Nephron (organoid): ENCODE measurements at regions not wholly inside any gene's neighbourhood (a gene's known extent, or its start where the extent isn't known, plus 50 kb on each side); places are given as distances from the start of the nearest gene placed in this dataset.
A peak's percentile ranks its signal among the peaks of the same experiment; 100 is the strongest.

Source experiments
- H3K27ac Mint-ChIP-seq, 3 experiments: 2 replicates each; pipeline ENCODE4 v1.8.0; 2020; ENCODE audit warnings: mixed read lengths in 3 of 3, mild to moderate bottlenecking in 2 of 3, moderate library complexity in 1 of 3
- H3K27me3 Mint-ChIP-seq: 2 replicates; pipeline ENCODE4 v1.8.0; 2021; ENCODE audit warnings: low read depth, mild to moderate bottlenecking, moderate library complexity, mixed read lengths
- H3K36me3 Mint-ChIP-seq: 2 replicates; pipeline ENCODE4 v1.8.0; 2020; ENCODE audit warnings: low read depth, mixed read lengths
- H3K4me1 Mint-ChIP-seq: 2 replicates; pipeline ENCODE4 v1.8.0; 2020; ENCODE audit warnings: mixed read lengths
- H3K4me3 Mint-ChIP-seq, 3 experiments: 2 replicates each; pipeline ENCODE4 v1.8.0; 2020; ENCODE audit warnings: mild to moderate bottlenecking in 3 of 3, mixed read lengths in 3 of 3, moderate library complexity in 2 of 3
- H3K9me3 Mint-ChIP-seq: 2 replicates; pipeline ENCODE4 v1.8.0; 2020; ENCODE audit warnings: mixed read lengths
- CTCF ChIP-seq, 3 experiments: fragments of 200-600 bp; sonication (generic); IDR thresholded peaks; one replicate each; pipeline ENCODE4 v1.5.0; 2021; ENCODE audit warnings: antibody characterized with exemption in 3 of 3; ENCODE audit not compliant: unreplicated experiment in 3 of 3

- Mint-ChIP-seq H3K9me3 (peaks cover 22% of the 10 kb centered on the region), H3K27ac (no peak overlapping the region), H3K4me3 (no peak overlapping the region), H3K27me3 (peaks cover 9% of the 10 kb centered on the region), H3K4me1 (no peaks in the 10 kb centered on the region), H3K36me3 (no peaks in the 10 kb centered on the region)
- no peak for TF ChIP-seq CTCF (IDR thresholded peaks at IDR 0.05; ENCODE audit: unreplicated experiment in 3 of 3)
Measured at GRCh38 chr6:2581611-2582010, 169.1 kb downstream of the MYLK4 start.

GRCh38 chr6:2581011-2581410, 169.7 kb downstream of the MYLK4 start:
- H3K27ac Mint-ChIP-seq: peak overlapping the region in 1 of 3 experiments; percentile 8
- no peaks in the 10 kb centered on the region for H3K4me1 Mint-ChIP-seq
- peaks cover 17% of the 10 kb centered on the region for H3K9me3 Mint-ChIP-seq
- H3K27me3 Mint-ChIP-seq: peaks cover 9% of the 10 kb centered on the region
- no peak for TF ChIP-seq CTCF (IDR thresholded peaks at IDR 0.05; ENCODE audit: unreplicated experiment in 3 of 3)
- no peak overlapping the region for H3K4me3 Mint-ChIP-seq
- H3K36me3 Mint-ChIP-seq: no peaks in the 10 kb centered on the region

GRCh38 chr6:2579804-2580570, 170.7 kb downstream of the MYLK4 start:
- H3K27me3 Mint-ChIP-seq: peaks cover 9% of the 10 kb centered on the region
- TF ChIP-seq CTCF (IDR thresholded peaks at IDR 0.05; ENCODE audit: unreplicated experiment in 3 of 3): no peak
- no peak overlapping the region for H3K4me3 Mint-ChIP-seq
- H3K4me1 Mint-ChIP-seq: no peaks in the 10 kb centered on the region
- peaks cover 17% of the 10 kb centered on the region for H3K9me3 Mint-ChIP-seq
- H3K36me3 Mint-ChIP-seq: peaks cover 6% of the 10 kb centered on the region
- peak overlapping the region in 2 of 3 experiments; percentile 11 to 45 for H3K27ac Mint-ChIP-seq

- peak overlapping the region in 2 of 3 experiments; percentile 11 to 45 for H3K27ac Mint-ChIP-seq
- H3K9me3 Mint-ChIP-seq: peaks cover 23% of the 10 kb centered on the region
- TF ChIP-seq CTCF (IDR thresholded peaks at IDR 0.05; ENCODE audit: unreplicated experiment in 3 of 3): no peak
- H3K4me3 Mint-ChIP-seq: no peak overlapping the region
- no peaks in the 10 kb centered on the region for H3K4me1 Mint-ChIP-seq
- H3K27me3 Mint-ChIP-seq: peaks cover 9% of the 10 kb centered on the region
- H3K36me3 Mint-ChIP-seq: peaks cover 6% of the 10 kb centered on the region
Measured at GRCh38 chr6:2579241-2579761, 171.4 kb downstream of the MYLK4 start.

GRCh38 chr6:2578767-2579166, 172.0 kb downstream of the MYLK4 start:
- TF ChIP-seq CTCF (IDR thresholded peaks at IDR 0.05; ENCODE audit: unreplicated experiment in 3 of 3): no peak
- no peak overlapping the region for H3K4me3 Mint-ChIP-seq
- peaks cover 6% of the 10 kb centered on the region for H3K36me3 Mint-ChIP-seq
- no peaks in the 10 kb centered on the region for H3K4me1 Mint-ChIP-seq
- peak overlapping the region in 1 of 3 experiments; percentile 30 for H3K27ac Mint-ChIP-seq
- peaks cover 23% of the 10 kb centered on the region for H3K9me3 Mint-ChIP-seq
- peaks cover 9% of the 10 kb centered on the region for H3K27me3 Mint-ChIP-seq

- TF ChIP-seq CTCF (IDR thresholded peaks at IDR 0.05; ENCODE audit: unreplicated experiment in 3 of 3): no peak
- peaks cover 5% of the 10 kb centered on the region for H3K27me3 Mint-ChIP-seq
- H3K4me1 Mint-ChIP-seq: no peaks in the 10 kb centered on the region
- no peak overlapping the region for H3K4me3 Mint-ChIP-seq
- H3K9me3 Mint-ChIP-seq: peaks cover 26% of the 10 kb centered on the region
- peak overlapping the region in 2 of 3 experiments; percentile 19 to 58 for H3K27ac Mint-ChIP-seq
- H3K36me3 Mint-ChIP-seq: peaks cover 9% of the 10 kb centered on the region
Measured at GRCh38 chr6:2576499-2576898, 174.2 kb downstream of the MYLK4 start.
